Ovary (tissue), 3 donors: ENCODE measurements at regions not wholly inside any gene's neighbourhood (a gene's known extent, or its start where the extent isn't known, plus 50 kb on each side); places are given as distances from the start of the nearest gene placed in this dataset.

Source experiments
- EP300 ChIP-seq: sonication (generic); formaldehyde crosslinking; IDR thresholded peaks from one replicate; pipeline ENCODE4 v1.6.1; 2017; ENCODE audit warnings: antibody characterized with exemption
- POLR2A ChIP-seq: fragments of 450-650 bp; IDR thresholded peaks from one replicate; pipeline ENCODE4 v1.6.1; 2017; ENCODE audit warnings: antibody characterized with exemption, mild to moderate bottlenecking, moderate library complexity
- TF ChIP-seq, protein P1 (sequence below), 3 donors: fragments of 450-650 bp in 2 of 3; fragments of 200-600 bp in 1 of 3; IDR thresholded peaks; one replicate each; pipeline versions ENCODE4 v1.5.1 to v1.8.0; 2016 to 2022; ENCODE audit warnings: antibody characterized with exemption in 3 of 3, mild to moderate bottlenecking in 1 of 3
- donor health status: DM: no; HTN: no; CAD: no.

DNA sequence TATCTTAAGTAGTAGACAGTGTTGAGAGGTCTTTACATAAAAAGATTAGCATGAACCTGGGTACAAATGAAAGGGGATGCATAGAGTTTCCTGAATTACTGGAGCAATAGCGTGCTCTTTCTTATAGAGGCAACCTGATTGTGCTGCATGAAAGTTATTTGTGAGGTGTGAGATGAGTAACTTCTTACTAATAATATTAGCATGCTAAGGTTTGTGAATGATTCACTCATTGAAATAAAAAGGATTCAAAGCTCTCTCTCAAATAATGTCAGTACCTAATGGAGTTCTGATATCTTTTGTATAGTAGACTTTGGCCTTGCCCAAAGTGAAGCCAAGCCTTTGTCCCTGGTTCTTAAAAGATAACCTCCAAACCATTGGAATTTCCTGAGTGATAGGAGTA, 131.0 kb upstream of the CXXC4 start:
- TF ChIP-seq POLR2A (no peak), EP300 (no peak)
- TF ChIP-seq, protein P1, sequence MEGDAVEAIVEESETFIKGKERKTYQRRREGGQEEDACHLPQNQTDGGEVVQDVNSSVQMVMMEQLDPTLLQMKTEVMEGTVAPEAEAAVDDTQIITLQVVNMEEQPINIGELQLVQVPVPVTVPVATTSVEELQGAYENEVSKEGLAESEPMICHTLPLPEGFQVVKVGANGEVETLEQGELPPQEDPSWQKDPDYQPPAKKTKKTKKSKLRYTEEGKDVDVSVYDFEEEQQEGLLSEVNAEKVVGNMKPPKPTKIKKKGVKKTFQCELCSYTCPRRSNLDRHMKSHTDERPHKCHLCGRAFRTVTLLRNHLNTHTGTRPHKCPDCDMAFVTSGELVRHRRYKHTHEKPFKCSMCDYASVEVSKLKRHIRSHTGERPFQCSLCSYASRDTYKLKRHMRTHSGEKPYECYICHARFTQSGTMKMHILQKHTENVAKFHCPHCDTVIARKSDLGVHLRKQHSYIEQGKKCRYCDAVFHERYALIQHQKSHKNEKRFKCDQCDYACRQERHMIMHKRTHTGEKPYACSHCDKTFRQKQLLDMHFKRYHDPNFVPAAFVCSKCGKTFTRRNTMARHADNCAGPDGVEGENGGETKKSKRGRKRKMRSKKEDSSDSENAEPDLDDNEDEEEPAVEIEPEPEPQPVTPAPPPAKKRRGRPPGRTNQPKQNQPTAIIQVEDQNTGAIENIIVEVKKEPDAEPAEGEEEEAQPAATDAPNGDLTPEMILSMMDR (IDR thresholded peaks at IDR 0.05): no peak
